ENCODE measurements at regions not wholly inside any gene's neighbourhood (a gene's known extent, or its start where the extent isn't known, plus 50 kb on each side); places are given as distances from the start of the nearest gene placed in this dataset.
A peak's percentile ranks its signal among the peaks of the same experiment; 100 is the strongest.
"Not testable (repeated sequence)": the region's sequence is repeated elsewhere in the genome, so short reads cannot be mapped to it uniquely, and the experiment has no call there.

- no peak for DNase-seq (ENCODE audit: extremely low spot score, insufficient read length, low read depth)
- FAIRE-seq = no peak
Measured at GRCh38 chr7:92926697-92927044, 90.3 kb upstream of the CDK6 start.

- no peak for DNase-seq (ENCODE audit: extremely low spot score, insufficient read length, low read depth)
- FAIRE-seq = no peak
Measured at GRCh38 chr7:92925876-92926696, 89.7 kb upstream of the CDK6 start.

DNA sequence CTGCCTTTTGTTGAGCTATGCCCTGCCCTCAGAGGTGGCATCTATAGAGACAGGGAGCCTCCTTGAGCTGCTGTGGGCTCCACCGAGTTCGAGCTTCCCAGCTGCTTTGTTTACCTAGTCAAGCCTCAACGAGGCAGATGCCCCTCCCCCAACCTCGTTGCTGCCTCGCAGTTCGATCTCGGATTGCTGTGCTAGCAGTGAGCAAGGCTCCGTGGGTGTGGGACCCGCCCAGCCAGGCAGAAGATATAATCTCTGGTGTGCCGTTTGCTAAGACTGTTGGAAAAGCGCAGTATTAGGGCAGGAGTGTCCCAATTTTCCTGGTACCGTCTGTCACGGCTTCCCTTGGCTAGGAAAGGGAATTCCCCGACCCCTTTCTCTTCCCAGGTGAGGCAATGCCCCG, 88.4 kb upstream of the CDK6 start:
- no peak for FAIRE-seq
- DNase-seq (ENCODE audit: extremely low spot score, insufficient read length, low read depth) = no peak

- FAIRE-seq = no peak
Measured at GRCh38 chr7:92917230-92917629, 80.9 kb upstream of the CDK6 start.

GRCh38 chr7:92916770-92917224, 80.4 kb upstream of the CDK6 start:
- DNase-seq (ENCODE audit: extremely low spot score, insufficient read length, low read depth) = no peak
- FAIRE-seq = no peak

More at GRCh38 chr7:92917230-92917629, 80.9 kb upstream of the CDK6 start:
- DNase-seq (ENCODE audit: extremely low spot score, insufficient read length, low read depth) = no peak

DNA sequence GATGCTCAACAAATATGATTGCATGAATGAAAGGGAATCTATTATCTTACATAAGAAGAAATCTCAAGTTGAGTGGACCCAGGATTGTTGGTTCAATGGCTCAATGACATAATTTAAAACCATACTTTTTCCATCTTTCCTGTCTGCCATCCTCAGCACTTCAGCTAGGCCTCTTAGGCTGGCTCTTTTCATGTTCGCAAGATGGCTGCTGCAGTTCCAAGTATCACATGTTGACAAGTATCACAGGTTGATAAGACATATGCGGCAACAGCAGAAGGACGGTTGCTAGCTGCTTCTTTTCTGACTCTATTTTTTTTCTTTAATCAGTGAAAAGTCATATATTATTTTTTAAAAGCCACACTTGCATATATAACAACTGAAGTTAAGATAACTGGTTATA, 79.0 kb upstream of the CDK6 start:
- DNase-seq (ENCODE audit: extremely low spot score, insufficient read length, low read depth) = no peak
- no peak for FAIRE-seq

- FAIRE-seq = no peak
Measured at GRCh38 chr7:92914645-92915044, 78.3 kb upstream of the CDK6 start.

GRCh38 chr7:92913849-92914248, 77.5 kb upstream of the CDK6 start:
- FAIRE-seq (no peak), DNase-seq (ENCODE audit: extremely low spot score, insufficient read length, low read depth) (no peak)

More at GRCh38 chr7:92914645-92915044, 78.3 kb upstream of the CDK6 start:
- DNase-seq (ENCODE audit: extremely low spot score, insufficient read length, low read depth) = no peak

- DNase-seq (ENCODE audit: extremely low spot score, insufficient read length, low read depth) (no peak), FAIRE-seq (no peak)
Measured at GRCh38 chr7:92910976-92911375, 74.6 kb upstream of the CDK6 start.

- DNase-seq (ENCODE audit: extremely low spot score, insufficient read length, low read depth) (no peak), FAIRE-seq (no peak)
Measured at GRCh38 chr7:92909686-92910475, 73.5 kb upstream of the CDK6 start.

DNA sequence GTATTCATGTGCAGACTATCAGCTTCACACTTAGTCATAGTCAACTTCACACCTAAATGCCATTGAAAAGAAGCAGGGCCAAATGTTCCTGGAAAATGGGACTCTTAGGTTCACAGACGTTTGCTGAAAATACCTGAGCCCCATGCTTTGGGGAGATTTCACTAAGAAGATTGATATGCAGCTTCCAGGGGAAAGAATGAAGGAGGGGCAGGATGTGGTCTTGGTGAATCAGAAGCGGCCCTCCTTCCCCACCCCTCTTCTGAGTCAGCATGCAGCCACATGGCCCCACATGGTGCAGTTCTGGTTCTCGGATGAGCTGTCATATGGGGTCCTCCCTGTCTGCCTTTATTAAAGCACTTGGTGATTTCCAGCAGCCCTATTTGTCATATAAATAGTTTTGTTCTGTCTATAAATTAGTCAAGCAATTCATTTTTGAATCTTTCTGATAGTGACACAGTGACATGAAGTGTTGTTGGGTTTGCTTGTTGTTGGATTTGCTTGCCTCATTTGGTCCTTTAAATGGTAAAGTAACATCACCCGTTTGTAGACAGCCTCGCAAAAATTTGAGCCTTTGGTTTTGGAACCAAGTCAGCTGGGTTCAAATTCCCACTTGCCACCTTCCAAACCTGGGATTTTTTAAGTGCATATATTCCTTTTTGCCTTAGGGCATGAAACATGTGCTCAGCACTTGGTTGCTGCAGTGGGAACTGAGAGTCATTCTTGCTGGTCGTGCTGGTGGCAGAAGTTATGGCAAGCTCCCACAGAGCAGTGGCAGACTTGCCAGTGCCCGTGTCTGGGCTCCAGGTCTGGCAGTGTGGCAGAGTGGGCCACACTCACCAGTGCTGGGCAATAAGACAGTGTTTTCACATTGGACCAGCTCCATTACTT, 68.1 kb upstream of the CDK6 start:
- FAIRE-seq (peak; percentile 95), DNase-seq (ENCODE audit: extremely low spot score, insufficient read length, low read depth) (peak; percentile 39)

GRCh38 chr7:92898798-92899197, 62.4 kb upstream of the CDK6 start:
- DNase-seq (ENCODE audit: extremely low spot score, insufficient read length, low read depth) (no peak), FAIRE-seq (no peak)

DNA sequence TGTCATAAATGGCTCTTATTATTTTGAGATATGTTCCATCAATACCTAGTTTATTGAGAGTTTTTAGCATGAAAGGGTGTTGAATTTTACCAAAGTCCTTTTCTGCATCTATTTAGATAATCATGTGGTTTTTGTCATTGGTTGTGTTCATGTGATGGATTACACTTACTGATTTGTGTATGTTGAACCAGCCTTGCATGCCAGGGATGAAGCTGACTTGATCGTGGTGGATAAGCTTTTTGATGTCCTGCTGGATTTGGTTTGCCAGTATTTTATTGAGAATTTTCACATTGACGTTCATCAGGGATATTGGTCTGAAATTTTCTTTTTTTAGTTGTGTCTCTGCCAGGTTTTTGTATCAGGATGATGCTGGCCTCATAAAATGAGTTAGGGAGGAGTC, 58.5 kb upstream of the CDK6 start:
- FAIRE-seq; DNase-seq (ENCODE audit: extremely low spot score, insufficient read length, low read depth): not testable (repeated sequence)

DNA sequence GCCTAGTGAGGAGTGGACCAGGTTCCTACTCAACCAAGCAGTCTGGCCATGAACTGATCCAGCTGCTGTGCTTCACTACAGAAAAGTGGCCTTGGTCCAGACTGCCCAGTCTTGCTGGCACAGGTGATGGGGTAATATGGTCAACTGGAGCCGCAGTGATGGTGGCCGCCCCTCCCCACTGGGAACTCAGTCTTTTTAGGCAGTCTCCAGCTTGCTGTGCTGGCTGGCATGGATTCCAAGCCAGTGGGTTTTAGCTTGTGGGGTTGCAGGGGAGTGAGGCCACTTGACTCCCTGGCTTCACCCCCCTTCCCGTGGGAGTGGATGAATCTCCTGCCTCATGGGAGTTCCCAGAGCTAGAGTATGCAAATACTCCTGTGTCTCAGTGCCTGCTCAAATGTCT, 52.7 kb upstream of the CDK6 start:
- FAIRE-seq = no peak

More for the DNA sequence above, 52.7 kb upstream of the CDK6 start:
- no peak for DNase-seq (ENCODE audit: extremely low spot score, insufficient read length, low read depth)
